GM20431 (cell line): ENCODE measurements at regions not wholly inside any gene's neighbourhood (a gene's known extent, or its start where the extent isn't known, plus 50 kb on each side); places are given as distances from the start of the nearest gene placed in this dataset.

Experiments used
- in situ Hi-C: fragments of 300-500 bp; cut with MseI, MboI; formaldehyde crosslinking; loops from one replicate; pipeline ENCODE4 v1.15.0; 2020; ENCODE audit warnings: low sequenced_read_pairs; ENCODE audit not compliant: unreplicated experiment

- in situ Hi-C loops, result no loop called here
These were observed 334.0 kb upstream of the PTPRD start for GRCh38 chr9:10946676-10947410.

GRCh38 chr9:10957878-10958277 lies 345.1 kb upstream of the PTPRD start:
- in situ Hi-C loops, result no loop called here

- in situ Hi-C loops, result no loop called here
These were observed 349.1 kb upstream of the PTPRD start for GRCh38 chr9:10961883-10962282.

GRCh38 chr9:10983251-10983650 lies 370.4 kb upstream of the PTPRD start:
- in situ Hi-C loops, result no loop called here

- in situ Hi-C loops, result no loop called here
These were observed 386.8 kb upstream of the PTPRD start for GRCh38 chr9:10999646-11000045.

- in situ Hi-C loops, result no loop called here
These were observed 388.7 kb upstream of the PTPRD start for GRCh38 chr9:11001546-11001945.

- in situ Hi-C loops, result no loop called here
These were observed 389.9 kb upstream of the PTPRD start for GRCh38 chr9:11002705-11003104.

GRCh38 chr9:11003836-11004235 lies 391.0 kb upstream of the PTPRD start:
- in situ Hi-C loops, result no loop called here

- in situ Hi-C loops, result no loop called here
These were observed 398.9 kb upstream of the PTPRD start for GRCh38 chr9:11011696-11012095.

GRCh38 chr9:11016081-11016480 lies 403.3 kb upstream of the PTPRD start:
- in situ Hi-C loops, result no loop called here

GRCh38 chr9:11023201-11023600 lies 410.4 kb upstream of the PTPRD start:
- in situ Hi-C loops, result no loop called here

- in situ Hi-C loops, result no loop called here
These were observed 413.0 kb upstream of the PTPRD start for GRCh38 chr9:11025775-11026174.

GRCh38 chr9:11038366-11038765 lies 425.6 kb upstream of the PTPRD start:
- in situ Hi-C loops, result no loop called here

GRCh38 chr9:11039006-11039405 lies 426.2 kb upstream of the PTPRD start:
- in situ Hi-C loops, result no loop called here

GRCh38 chr9:11045589-11045988 lies 432.8 kb upstream of the PTPRD start:
- in situ Hi-C loops, result no loop called here

GRCh38 chr9:11063263-11063662 lies 450.5 kb upstream of the PTPRD start:
- in situ Hi-C loops, result no loop called here

GRCh38 chr9:11064909-11065308 lies 452.1 kb upstream of the PTPRD start:
- in situ Hi-C loops, result no loop called here

GRCh38 chr9:11072176-11072575 lies 459.4 kb upstream of the PTPRD start:
- in situ Hi-C loops, result no loop called here

- in situ Hi-C loops, result no loop called here
These were observed 473.8 kb upstream of the PTPRD start for GRCh38 chr9:11086561-11086960.

GRCh38 chr9:11088821-11089374 lies 476.1 kb upstream of the PTPRD start:
- in situ Hi-C loops, result no loop called here

- in situ Hi-C loops, result no loop called here
These were observed 480.2 kb upstream of the PTPRD start for GRCh38 chr9:11092974-11093373.

- in situ Hi-C loops, result no loop called here
These were observed 484.2 kb upstream of the PTPRD start for GRCh38 chr9:11097020-11097419.
